ENCODE measurements at regions not wholly inside any gene's neighbourhood (a gene's known extent, or its start where the extent isn't known, plus 50 kb on each side); places are given as distances from the start of the nearest gene placed in this dataset.
"Not testable (repeated sequence)": the region's sequence is repeated elsewhere in the genome, so short reads cannot be mapped to it uniquely, and the experiment has no call there.

- H3K4me3 Mint-ChIP-seq = no peak overlapping the region
- no peaks in the 10 kb centered on the region for H3K9me3 Mint-ChIP-seq
- no peak overlapping the region for H3K27ac Mint-ChIP-seq
- H3K27me3 Mint-ChIP-seq = no peaks in the 10 kb centered on the region
- H3K4me1 Mint-ChIP-seq (ENCODE audit: unreplicated experiment) = peaks cover 5% of the 10 kb centered on the region
- no peak for DNase-seq (ENCODE audit: extremely low spot score, unreplicated experiment)
- H3K36me3 Mint-ChIP-seq = no peaks in the 10 kb centered on the region
- TF ChIP-seq, protein P1, sequence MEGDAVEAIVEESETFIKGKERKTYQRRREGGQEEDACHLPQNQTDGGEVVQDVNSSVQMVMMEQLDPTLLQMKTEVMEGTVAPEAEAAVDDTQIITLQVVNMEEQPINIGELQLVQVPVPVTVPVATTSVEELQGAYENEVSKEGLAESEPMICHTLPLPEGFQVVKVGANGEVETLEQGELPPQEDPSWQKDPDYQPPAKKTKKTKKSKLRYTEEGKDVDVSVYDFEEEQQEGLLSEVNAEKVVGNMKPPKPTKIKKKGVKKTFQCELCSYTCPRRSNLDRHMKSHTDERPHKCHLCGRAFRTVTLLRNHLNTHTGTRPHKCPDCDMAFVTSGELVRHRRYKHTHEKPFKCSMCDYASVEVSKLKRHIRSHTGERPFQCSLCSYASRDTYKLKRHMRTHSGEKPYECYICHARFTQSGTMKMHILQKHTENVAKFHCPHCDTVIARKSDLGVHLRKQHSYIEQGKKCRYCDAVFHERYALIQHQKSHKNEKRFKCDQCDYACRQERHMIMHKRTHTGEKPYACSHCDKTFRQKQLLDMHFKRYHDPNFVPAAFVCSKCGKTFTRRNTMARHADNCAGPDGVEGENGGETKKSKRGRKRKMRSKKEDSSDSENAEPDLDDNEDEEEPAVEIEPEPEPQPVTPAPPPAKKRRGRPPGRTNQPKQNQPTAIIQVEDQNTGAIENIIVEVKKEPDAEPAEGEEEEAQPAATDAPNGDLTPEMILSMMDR (conservative IDR thresholded peaks at IDR 0.05) = no peak
These were observed 122.5 kb upstream of the SLC44A1 start for GRCh38 chr9:105121861-105122430.

DNA sequence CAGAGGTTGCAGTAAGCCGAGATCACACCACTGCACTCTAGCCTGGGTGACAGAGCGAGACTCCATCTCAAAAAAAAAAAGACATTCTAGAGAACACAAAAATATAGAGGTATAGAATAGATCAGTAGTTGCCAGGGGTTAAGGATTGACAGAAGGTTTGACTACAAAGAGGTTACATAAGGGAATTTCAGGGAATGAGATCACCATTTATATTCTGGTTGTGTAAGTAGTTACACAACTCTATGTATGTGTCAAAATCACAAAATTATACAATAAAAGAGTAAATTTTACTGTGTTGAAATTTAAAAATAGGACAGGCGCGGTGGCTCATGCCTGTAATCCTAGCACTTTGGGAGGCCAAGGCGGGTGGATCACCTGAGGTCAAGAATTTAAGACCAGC lies 119.9 kb upstream of the SLC44A1 start:
- peaks cover 11% of the 10 kb centered on the region for H3K4me1 Mint-ChIP-seq (ENCODE audit: unreplicated experiment)
- H3K36me3 Mint-ChIP-seq; H3K9me3 Mint-ChIP-seq; DNase-seq (ENCODE audit: extremely low spot score, unreplicated experiment); H3K27me3 Mint-ChIP-seq; H3K27ac Mint-ChIP-seq; H3K4me3 Mint-ChIP-seq: not testable (repeated sequence)

- Mint-ChIP-seq H3K4me3 (no peak overlapping the region), H3K4me1 (ENCODE audit: unreplicated experiment) (peaks cover 11% of the 10 kb centered on the region), H3K27me3 (no peaks in the 10 kb centered on the region), H3K27ac (no peak overlapping the region), H3K9me3 (peaks cover 10% of the 10 kb centered on the region), H3K36me3 (no peaks in the 10 kb centered on the region)
- no peak for DNase-seq (ENCODE audit: extremely low spot score, unreplicated experiment)
- TF ChIP-seq, protein P1 (conservative IDR thresholded peaks at IDR 0.05) = no peak
These were observed 118.2 kb upstream of the SLC44A1 start for GRCh38 chr9:105126226-105126625.

- H3K36me3 Mint-ChIP-seq = no peaks in the 10 kb centered on the region
- peaks cover 11% of the 10 kb centered on the region for H3K4me1 Mint-ChIP-seq (ENCODE audit: unreplicated experiment)
- H3K27ac Mint-ChIP-seq = no peak overlapping the region
- H3K27me3 Mint-ChIP-seq = no peaks in the 10 kb centered on the region
- peaks cover 10% of the 10 kb centered on the region for H3K9me3 Mint-ChIP-seq
- TF ChIP-seq, protein P1 (conservative IDR thresholded peaks at IDR 0.05) = no peak
- DNase-seq (ENCODE audit: extremely low spot score, unreplicated experiment) = no peak
- H3K4me3 Mint-ChIP-seq = no peak overlapping the region
These were observed 116.6 kb upstream of the SLC44A1 start for GRCh38 chr9:105127863-105128220.

GRCh38 chr9:105128908-105129600 lies 115.4 kb upstream of the SLC44A1 start:
- DNase-seq (ENCODE audit: extremely low spot score, unreplicated experiment) = no peak
- Mint-ChIP-seq H3K36me3 (no peaks in the 10 kb centered on the region), H3K27ac (no peak overlapping the region), H3K9me3 (peaks cover 10% of the 10 kb centered on the region), H3K4me3 (peak overlapping the region; percentile 3), H3K4me1 (ENCODE audit: unreplicated experiment) (peaks cover 11% of the 10 kb centered on the region), H3K27me3 (no peaks in the 10 kb centered on the region)
- TF ChIP-seq, protein P1 (conservative IDR thresholded peaks at IDR 0.05) = no peak

DNA sequence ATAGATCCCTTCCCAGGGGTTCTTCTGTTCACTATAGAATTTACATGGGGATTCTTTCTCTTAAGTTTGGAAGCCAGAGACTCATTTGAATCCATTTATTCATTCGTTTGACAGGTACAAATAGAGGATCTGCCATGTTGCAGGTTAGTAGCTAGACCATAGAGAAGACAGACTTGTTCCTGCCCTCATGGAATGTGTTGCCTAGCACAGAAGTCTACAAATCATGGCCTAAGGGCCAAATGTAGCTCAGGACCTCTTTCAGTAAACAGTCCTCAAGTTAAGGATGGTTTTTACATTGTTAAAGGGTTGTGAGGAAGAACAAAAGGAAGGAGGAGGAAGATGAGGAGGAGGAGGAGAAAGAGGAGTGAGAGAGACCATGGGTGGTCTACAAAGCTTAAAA lies 114.7 kb upstream of the SLC44A1 start:
- peaks cover 10% of the 10 kb centered on the region for H3K9me3 Mint-ChIP-seq
- H3K27me3 Mint-ChIP-seq = no peaks in the 10 kb centered on the region
- no peaks in the 10 kb centered on the region for H3K36me3 Mint-ChIP-seq
- no peak overlapping the region for H3K4me3 Mint-ChIP-seq
- TF ChIP-seq, protein P1 (conservative IDR thresholded peaks at IDR 0.05) = no peak
- no peak for DNase-seq (ENCODE audit: extremely low spot score, unreplicated experiment)
- no peak overlapping the region for H3K27ac Mint-ChIP-seq
- H3K4me1 Mint-ChIP-seq (ENCODE audit: unreplicated experiment) = peaks cover 11% of the 10 kb centered on the region
